ENCODE measurements at regions not wholly inside any gene's neighbourhood (a gene's known extent, or its start where the extent isn't known, plus 50 kb on each side); places are given as distances from the start of the nearest gene placed in this dataset.
"Not testable (repeated sequence)": the region's sequence is repeated elsewhere in the genome, so short reads cannot be mapped to it uniquely, and the experiment has no call there.

DNA sequence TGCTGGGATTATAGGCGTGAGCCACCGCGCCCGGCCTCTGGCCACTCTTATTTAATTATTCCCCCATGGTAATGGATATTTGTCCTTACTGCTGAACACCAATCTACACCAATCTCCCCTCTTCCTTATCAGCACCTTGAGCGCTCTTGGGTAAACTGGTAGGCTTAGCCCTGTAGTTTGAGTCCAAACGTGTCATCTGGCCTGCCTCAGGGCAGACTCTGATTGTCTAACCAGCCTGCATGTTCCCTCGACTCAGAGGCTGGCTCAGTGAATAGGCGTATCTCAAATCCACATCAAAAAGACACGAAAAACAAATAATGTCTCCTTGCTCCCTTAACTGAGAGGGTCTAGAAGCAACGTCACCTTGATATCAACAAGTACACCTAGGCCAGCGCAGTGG is 260.9 kb downstream of the TFAP2C start:
- no peak for DNase-seq

DNA sequence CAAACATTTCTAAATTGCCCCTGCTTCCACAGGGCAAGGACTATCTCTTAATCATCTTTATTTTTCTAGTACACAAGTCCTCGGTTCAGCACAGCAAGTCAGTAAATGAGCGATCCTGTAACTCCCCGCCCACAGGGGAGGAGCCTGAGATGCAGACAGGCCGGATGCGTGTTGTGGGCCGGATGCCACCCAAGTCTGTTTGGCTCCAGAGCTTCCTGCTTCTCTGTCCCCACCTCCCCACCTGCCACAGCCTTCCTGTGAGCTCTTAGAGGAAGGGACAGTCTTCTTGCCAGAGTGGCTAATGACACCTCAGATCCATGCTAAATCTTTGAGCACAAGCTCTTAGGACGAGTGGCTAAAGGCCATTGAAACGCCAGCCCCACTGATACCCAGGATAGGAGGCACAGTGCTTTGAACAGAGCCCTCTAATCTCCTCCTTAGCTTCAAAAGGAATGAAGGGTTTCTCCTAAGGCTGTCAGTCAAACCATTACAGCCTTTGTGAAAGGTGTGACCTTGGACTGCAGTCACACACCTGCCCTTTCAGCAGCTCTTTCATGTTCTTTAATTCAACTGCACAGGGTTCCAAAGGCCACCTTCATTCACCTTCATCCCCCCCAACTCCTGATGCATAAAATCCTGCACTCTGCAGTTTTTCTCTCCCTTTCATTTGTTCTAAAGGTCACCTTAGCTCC is 264.3 kb downstream of the TFAP2C start:
- peak; percentile 24 for DNase-seq

DNA sequence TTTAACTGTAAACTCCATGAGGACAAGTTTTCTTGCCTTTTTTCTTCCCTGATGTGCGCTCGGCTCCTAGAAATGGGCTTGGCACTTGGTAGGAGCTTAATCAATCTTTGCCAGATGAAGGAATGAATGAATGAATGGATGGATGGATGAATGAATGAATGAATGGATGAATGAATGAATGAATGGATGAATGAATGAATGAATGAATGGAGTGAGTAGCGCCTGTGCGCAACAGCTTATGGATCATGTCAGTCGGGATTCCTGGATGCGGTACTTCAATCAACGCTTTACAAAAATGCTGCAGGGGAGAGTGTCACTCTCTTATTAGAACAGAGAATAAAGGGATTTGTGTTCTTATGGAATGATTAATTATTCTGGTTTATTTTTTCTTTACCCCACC is 267.3 kb downstream of the TFAP2C start:
- no peak for DNase-seq

DNA sequence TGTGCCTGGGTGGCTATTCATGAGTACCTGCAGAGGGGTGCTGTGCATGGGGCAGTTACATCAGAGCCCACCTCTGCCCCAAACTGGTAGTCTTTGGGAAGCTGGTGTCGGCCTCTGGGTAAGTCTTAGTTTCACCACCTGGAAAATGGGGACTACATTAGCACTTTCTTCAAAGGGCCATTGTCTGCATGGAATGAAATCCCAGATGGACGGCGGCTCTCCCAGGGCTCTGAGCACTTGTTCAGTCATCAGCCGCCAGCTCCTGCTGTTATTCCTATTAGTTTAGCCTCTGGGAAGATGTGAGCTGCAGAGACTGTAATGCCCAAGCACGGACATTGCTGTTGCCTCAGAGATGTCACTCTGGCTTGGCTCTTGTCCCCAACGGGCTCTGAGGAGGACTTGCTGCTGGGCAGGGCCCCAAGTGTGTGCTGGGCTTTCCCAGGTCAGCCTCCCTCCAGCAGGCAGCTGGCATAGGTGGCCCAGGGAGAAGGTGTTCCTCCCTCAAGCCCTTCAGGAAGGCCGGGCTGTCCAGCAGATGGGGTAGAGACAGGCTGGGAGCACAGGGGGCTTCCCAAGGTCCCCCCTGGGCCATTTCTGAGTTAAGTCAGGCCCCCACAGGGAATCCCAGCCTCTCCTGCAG is 268.3 kb downstream of the TFAP2C start:
- DNase-seq = no peak

DNA sequence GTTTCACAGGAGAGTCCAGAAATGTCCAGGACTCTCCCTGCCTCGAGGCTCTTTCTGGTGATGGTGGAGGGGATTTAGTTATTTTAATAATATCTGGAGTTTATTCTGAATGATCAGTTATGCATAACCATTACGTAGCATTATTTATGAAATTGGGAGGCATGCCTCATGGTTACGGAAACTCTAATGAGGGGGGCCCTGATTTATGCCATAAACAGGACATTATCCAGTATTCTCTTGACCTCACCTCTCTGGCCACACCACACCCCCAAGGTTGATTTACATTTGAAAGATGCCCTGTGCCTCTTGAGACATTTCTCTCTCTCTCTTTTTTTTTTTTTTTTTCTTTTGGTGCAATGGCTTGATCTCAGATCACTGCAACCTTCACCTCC is 268.8 kb downstream of the TFAP2C start:
- DNase-seq = no peak

DNA sequence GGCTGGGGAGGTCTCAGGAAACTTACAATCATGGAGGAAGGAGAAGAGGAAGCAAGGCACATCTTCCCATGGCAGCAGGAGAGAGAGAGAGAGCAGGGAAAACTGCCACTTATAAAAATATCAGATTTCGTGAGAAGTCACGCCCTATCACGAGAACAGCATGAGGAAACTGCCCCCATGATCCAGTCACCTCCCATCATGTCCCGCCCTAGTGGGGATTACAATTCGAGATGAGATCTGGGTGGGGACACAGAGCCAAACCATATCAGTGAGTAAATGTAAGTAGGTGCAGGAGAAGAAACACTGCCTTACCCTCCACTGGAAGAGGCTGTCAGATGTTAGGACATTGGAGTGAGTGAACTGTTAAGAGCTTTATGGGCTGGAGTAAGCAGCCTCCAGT is 270.4 kb downstream of the TFAP2C start:
- DNase-seq = no peak

DNA sequence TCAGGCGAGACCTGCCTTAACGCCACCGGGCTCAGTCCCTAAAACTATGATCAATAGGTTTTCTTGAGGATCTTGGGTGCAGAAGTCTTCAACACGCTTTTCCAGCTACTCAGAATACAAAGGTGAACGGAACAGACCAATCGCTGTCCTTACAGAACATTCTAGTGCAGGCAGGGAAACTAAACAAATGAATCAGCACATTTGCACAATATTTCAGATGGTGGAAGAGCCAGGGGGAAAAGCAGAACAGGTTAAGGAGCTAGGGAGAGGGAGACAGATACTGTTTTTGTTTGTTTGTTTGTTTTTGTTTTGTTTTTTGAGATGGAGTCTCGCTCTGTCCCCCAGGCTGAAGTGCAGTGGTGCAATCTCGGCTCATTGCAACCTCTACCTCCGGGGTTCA is 271.1 kb downstream of the TFAP2C start:
- DNase-seq = no peak

DNA sequence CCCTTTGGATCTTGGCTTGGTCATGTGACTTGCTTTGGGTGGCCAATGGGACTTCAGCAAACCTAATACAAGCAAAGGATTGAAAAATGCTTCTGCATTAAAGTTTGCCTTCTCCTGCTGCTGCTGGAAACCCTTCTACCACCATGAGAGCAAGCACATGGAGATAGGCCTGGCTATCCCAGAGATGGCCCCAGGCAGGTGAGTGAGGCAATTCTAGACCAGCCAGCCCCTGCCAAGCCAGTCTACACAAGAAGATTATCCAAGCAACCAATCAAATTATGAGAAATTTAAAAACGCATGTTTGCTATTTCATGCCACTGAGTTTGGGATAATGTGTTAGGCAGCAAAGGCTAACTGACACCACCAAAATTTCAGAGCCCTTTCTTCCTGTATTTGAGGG is 274.3 kb downstream of the TFAP2C start:
- DNase-seq = no peak

DNA sequence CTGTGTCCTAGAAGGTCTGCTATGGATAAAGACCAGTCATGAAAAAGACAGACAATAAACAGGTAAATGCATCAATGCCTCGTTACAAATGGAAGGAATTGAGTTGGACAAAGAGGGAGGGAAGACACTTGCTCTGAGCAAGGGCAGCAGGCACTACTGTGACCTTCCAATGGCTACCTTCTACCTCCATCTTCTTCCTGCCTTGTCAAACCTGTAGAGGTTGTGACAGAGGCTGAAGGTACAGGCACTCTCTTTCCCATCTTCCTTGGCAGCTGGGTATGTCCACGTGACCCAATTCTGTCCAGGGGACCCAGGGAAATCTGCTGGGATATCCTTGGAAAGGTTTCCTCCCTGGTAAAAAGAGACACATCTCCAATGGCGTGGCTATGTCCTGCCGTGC is 274.8 kb downstream of the TFAP2C start:
- no peak for DNase-seq

DNA sequence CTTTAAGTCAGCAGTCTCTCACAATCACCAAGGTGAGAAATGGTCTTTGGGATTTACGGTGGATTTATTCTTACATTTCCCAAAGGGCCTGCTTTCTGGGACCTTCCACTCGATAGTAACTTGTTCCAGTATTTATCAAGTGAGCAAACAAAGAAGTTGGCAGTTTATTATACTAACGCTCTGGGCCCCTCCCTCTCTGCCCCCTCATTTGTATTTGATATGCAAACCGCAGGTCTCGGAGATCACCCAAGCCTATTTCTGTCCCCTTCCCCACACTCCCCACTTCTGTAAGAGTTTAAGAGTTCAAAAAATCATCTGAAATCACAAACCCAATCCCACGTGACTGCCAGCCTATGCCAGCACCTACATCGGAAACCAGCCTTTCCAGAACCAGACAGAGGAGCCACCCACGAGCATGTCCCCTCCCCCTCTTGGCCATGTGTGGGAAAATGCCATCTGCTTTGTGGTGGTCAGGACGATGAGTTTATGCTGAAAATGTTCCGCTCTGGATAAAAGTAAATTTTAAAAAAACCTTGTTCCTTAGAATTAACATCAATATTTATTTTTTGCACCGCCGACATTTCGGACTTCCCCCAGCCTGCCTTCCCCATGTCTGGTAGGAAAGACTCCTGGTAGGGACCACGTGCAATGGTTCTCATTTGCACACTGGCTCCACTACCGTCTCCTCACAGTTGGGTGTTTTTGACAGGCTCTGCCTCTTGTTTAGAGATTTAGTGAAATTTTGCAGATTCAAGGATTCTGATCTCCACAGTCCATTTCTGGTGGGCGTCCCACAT is 281.0 kb downstream of the TFAP2C start:
- DNase-seq = no peak

DNA sequence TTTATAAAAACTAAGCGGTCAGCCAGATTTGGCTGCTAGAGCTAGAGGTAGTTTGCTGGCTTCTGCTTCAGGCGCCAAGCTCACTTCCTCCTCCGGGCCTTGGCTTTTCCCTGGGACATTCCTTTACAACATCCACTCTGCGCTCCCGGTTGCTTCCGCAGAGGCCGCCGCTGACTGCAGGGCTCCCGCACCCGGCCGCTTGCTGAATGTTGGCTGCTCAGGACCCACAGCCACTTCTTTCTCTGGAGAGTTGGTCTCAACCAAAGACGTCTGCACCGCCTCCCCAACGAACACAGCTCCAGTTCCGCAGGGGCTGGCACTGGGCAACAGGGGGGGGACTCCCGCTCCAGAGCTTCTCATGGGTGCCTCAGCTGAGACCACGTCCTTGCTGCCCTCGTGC is 282.8 kb downstream of the TFAP2C start:
- DNase-seq = no peak

DNA sequence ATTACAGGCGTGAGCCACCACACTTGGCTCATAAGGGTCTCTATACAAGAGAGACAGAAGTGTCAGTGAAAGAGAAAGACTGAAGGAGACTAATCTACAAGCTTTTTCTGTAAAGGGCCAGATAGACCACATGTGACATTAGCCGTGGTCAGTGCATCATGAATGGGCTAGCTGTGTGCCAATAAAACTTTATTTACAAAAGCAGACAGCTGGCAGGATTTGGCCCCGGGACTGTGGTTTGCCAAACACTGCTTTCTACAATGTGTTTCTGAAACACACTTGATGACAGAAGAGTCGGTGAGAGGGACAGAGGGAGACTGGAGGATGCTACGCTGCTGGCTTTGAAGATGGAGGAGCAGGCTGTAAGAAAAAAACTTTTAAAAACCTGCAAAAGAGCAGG is 285.4 kb downstream of the TFAP2C start:
- no peak for DNase-seq

DNA sequence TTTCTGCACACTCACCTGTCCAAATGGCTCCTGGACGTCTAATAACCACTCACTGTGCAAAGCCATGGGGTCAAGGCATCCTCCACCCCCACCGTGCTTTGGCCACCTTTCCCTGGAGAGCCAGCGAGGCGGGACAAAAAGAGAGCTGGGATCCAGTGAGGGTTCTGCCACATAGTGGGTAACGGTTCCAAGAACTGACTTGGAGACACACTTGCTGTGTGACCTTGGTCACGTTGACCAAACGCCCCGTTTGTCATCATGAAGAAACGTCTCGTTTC is 287.2 kb downstream of the TFAP2C start:
- DNase-seq = no peak

DNA sequence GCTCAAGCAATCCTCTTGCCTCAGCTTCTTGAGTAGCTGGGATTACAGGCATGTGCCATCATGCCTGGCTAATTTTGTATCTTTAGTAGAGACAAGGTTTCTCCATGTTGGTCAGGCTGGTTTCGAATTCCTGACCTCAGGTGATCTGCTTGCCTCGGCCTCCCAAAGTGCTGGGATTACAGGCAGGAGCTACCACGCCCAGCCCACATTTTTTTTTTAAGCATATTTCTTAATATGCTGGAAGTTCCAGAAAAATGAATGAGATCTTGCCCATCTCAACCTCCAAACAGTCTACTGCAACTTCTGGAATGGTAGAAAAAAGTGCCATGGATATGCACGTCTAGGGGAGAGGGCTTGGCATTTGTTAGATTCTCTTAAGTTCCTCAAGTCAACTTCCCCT is 290.9 kb downstream of the TFAP2C start:
- not testable (repeated sequence) for DNase-seq

DNA sequence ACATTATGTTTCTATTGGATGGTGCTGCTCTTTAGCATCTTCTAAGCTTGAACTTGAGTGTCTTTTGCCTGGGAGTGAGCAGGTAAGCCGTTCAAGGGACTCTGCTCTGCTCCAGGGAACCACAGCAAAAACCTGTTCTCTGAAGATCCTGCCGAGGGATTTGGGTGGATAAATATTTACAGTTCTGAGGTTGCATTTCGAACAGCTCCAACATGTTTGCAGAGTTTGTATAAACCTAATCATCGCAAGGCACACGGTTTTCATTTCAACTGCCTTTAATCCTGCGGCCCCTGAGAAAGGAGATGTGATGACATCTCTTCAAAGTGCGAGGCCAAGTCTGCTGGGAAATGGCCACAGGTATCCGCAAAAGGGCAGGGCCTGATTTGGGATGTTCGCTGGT is 293.4 kb downstream of the TFAP2C start:
- DNase-seq = no peak

DNA sequence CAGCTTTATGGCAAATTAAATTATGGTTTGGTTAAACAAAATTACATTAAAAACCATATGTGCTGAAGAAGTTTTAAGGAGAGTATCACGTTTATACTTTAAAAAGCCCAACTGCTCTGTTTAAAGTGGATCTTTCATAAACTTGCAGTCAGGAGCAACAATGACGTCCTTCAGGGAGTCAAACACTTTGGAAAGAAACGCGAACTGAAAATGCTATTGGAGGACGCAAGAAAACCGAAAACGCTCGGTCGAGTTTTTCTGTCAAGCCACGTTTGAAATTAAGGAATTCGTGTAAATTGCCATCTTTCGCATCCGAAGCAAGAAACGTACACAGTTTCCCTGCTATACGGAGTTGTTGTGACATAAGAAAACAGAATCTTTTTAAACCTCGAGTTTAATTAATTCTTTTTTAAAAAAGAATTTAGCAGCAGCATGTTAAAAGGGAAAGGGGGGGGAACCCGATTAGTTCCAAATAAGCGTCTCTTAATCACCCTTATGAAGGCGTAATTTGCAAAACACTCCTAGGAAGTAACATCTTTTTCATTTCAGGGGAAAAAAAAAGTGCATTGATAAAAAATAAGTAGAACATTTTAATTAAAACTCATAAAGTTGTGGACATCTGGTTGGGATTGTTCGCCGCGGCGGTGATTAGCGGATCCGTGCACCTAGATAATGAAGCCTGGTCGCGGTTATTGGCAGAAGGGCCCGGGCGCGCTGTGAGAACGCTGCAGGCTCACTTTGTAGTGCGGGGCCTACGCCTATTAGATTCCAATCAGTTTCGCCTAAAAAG is 295.4 kb downstream of the TFAP2C start:
- no peak for DNase-seq

DNA sequence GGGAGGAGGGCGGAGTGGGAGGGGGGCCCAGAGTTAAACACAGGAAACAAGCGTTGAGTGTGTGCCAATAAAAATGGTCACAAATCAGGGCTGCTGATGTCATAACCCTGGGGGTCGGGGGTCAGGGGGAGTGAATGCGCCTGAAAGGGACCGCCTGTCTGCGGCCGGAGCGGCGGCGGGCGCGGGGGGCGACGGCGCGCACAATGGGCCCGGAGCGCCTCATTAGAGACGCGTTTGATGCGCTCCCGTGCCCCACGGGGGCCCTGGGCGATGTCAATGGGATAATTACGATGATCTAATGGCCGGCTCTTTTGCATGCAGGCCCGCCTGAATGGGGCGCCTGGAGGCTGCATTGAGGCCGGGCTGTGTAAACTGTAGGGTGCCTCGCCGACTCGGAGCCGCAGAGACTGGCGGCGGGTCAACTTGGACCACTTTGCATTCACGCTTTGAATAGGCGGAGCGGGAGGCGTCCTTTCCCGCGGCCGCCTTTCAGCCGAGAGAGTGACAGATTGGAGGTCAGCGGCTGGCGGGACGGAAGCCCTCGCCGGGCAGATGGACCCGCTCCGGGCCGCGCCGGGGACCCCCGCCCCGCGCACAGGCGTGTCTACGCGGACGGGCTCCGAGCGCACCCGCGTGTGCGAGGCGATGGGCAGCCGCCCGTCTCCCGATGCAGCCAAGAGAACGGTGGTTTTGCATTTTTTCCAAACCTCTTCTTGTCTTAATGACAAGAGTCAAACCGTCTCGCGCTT is 296.1 kb downstream of the TFAP2C start:
- DNase-seq = no peak

DNA sequence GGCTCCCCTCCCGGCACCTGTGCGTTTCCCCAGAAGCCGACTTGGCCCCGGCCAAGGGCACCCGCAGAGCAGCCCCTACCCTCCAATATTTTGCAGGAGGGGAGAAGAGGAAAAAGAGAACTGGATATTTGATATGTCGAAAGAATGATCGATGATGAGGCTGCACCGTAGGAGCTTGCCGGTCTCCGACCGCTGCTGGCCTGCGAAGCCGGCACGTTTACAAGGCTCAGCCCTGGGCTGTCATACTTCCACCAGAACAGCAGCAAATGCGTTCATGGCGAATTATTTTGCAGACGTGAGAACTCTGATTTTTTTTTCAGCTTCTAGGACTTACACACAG is 296.7 kb downstream of the TFAP2C start:
- no peak for DNase-seq

DNA sequence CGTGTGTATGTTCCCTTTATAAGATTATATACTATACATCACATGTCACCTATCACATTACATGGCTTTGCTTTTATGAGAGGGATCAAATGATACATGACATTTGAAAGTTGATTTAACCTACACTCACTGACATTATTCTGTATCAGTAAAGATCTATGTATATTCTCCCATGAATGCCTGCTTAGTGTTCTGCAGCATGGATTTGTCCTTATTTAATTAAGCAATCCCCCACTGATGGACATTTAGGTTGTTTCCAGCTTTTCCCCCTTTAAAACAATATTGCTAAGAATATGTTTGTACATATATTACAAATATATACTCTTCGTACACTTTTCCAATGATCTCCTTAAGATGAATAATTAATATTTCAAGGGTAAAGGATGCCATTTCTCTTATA is 297.4 kb downstream of the TFAP2C start:
- DNase-seq = no peak

DNA sequence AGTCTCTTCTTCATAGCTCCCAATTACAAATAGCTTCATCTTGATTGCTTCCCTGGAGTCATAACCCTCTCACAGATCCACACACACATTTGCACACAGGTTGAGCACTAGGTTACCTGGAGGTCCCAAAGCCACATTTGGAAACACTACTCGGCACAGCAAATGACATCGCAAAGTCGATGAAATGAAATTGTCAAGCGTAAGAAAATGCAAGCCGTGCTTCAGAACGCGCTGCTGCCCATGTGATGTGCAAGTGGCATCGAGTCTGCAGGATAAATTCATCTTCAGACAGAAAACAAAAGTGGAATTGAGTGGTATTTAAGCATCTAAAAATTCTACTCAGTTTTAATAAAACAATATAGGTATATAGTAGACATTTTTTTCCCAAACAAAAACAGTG is 298.0 kb downstream of the TFAP2C start:
- DNase-seq = no peak

DNA sequence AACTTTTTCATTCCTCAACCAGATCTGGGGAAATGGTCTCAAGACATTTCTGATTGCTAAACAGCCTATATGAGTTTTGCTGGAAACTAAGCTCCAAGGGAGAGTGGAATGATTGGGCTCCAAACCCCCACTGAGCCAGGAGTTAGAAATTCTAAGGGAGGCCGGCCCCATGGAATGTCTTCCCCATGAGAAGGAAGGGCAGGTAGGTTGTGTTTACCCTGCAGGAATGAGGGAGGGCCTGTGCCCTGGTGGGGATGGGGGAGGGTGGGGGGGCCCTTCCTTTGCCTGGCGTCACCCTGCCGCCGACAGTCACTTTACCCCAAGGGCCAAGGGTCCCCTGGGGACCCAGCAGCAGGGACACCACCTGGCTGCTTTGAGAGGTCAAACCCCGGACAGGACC is 298.9 kb downstream of the TFAP2C start:
- no peak for DNase-seq

DNA sequence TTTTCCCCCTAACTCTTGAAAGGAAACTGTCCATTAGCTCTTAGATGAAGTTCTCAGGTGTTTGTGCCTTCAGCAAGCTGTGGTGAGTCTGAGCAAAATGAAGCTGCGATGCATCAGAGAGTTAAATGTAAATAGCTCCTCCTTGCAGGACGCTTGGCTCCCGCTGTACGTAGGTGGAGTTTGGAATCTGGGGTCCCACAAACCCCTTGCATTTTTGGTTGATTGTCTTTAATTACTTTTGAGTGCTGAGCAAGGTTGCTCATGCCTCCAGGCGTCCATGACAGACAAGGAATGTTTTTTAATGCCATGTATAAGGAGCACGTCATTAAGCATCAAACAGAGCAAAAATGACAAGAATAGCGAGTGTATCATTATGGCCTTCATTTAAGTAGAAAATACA is 300.5 kb downstream of the TFAP2C start:
- no peak for DNase-seq

DNA sequence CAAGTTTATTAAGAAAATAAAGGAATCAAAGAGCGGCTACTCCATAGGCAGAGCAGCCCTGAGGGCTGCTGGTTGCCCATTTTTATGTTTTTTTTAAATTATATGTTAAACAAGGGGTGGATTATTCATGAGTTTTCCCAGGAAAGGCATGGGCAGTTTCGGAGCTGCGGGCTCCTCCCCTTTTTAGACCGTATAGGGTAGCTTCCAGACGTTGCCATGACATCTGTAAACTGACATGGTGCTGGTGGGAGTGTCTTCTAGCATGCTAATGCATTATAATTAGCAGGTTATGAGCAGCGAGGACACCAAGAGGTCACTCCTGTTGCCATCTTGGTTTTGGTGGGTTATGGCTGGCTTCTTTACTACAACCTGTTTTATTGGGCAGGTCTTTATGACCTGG is 301.8 kb downstream of the TFAP2C start:
- no peak for DNase-seq
